Upper lobe of right lung (tissue), 1 donor: ENCODE measurements at regions not wholly inside any gene's neighbourhood (a gene's known extent, or its start where the extent isn't known, plus 50 kb on each side); places are given as distances from the start of the nearest gene placed in this dataset.

Experiments used
- ATAC-seq: fragments of 200-7000 bp; cut with Tn5 transposase; one replicate; pipeline ENCODE4 v1.9.1; 2020; ENCODE audit warnings: mild to moderate bottlenecking, moderate library complexity
- DNase-seq: peaks from one replicate; pipeline ENCODE4 v3.0.0-alpha.2; 2020
- H3K27ac ChIP-seq: fragments of 200-600 bp; one replicate; pipeline ENCODE4 v1.8.0; 2022
- H3K27me3 ChIP-seq: fragments of 200-600 bp; one replicate; pipeline ENCODE4 v1.8.0; 2022; ENCODE audit warnings: mild to moderate bottlenecking
- H3K36me3 ChIP-seq: fragments of 200-600 bp; one replicate; pipeline ENCODE4 v1.8.0; 2022
- H3K4me1 ChIP-seq: fragments of 200-600 bp; one replicate; pipeline ENCODE4 v1.8.0; 2022
- H3K4me3 ChIP-seq: fragments of 200-600 bp; one replicate; pipeline ENCODE4 v1.8.0; 2022; ENCODE audit warnings: mild to moderate bottlenecking
- H3K9me3 ChIP-seq: fragments of 200-600 bp; one replicate; pipeline ENCODE4 v1.8.0; 2022
- CTCF ChIP-seq: fragments of 200-600 bp; IDR thresholded peaks from one replicate; pipeline ENCODE4 v1.8.0; 2022; ENCODE audit warnings: antibody characterized with exemption
- intact Hi-C: fragments of 100-400 bp; cut with DNase I; formaldehyde crosslinking; loops from one replicate; pipeline ENCODE4 v1.11.0; 2022
- donor health status: DM: no; HTN: yes; CAD: no; lungs with severe emphysema.

- Histone ChIP-seq H3K9me3 (no peaks in the 10 kb centered on the region), H3K4me3 (no peak overlapping the region), H3K27me3 (no peaks in the 10 kb centered on the region), H3K27ac (peak overlapping the region; percentile 34), H3K4me1 (no peaks in the 10 kb centered on the region), H3K36me3 (no peaks in the 10 kb centered on the region)
- DNase-seq (no peak), ATAC-seq (no peak)
- intact Hi-C loops, result no loop called here
- TF ChIP-seq CTCF, result no peak
Observed at GRCh38 chr11:92413757-92414513, 189.3 kb downstream of the FAT3 start.

GRCh38 chr11:92416971-92417725 lies 192.5 kb downstream of the FAT3 start:
- no peak for ATAC-seq
- TF ChIP-seq CTCF, result no peak
- intact Hi-C loops, result no loop called here

GRCh38 chr11:92423115-92424034 lies 198.8 kb downstream of the FAT3 start:
- ATAC-seq, result no peak

More at GRCh38 chr11:92416971-92417725, 192.5 kb downstream of the FAT3 start:
- Histone ChIP-seq H3K27ac (no peak overlapping the region), H3K9me3 (no peaks in the 10 kb centered on the region), H3K4me1 (no peaks in the 10 kb centered on the region), H3K36me3 (no peaks in the 10 kb centered on the region), H3K27me3 (no peaks in the 10 kb centered on the region), H3K4me3 (no peak overlapping the region)
- no peak for DNase-seq

GRCh38 chr11:92424281-92424680 lies 199.7 kb downstream of the FAT3 start:
- H3K36me3 ChIP-seq, result no peaks in the 10 kb centered on the region
- H3K9me3 ChIP-seq, result no peaks in the 10 kb centered on the region
- DNase-seq (no peak), ATAC-seq (no peak)
- intact Hi-C loops, result no loop called here
- no peak for TF ChIP-seq CTCF
- H3K4me3 ChIP-seq, result no peak overlapping the region
- H3K4me1 ChIP-seq, result no peaks in the 10 kb centered on the region
- no peak overlapping the region for H3K27ac ChIP-seq
- H3K27me3 ChIP-seq, result no peaks in the 10 kb centered on the region

More at GRCh38 chr11:92423115-92424034, 198.8 kb downstream of the FAT3 start:
- no peak overlapping the region for H3K27ac ChIP-seq
- TF ChIP-seq CTCF, result no peak
- no peaks in the 10 kb centered on the region for H3K36me3 ChIP-seq
- H3K4me3 ChIP-seq, result no peak overlapping the region
- intact Hi-C loops, result no loop called here
- H3K9me3 ChIP-seq, result no peaks in the 10 kb centered on the region
- DNase-seq, result no peak
- H3K27me3 ChIP-seq, result no peaks in the 10 kb centered on the region
- H3K4me1 ChIP-seq, result no peaks in the 10 kb centered on the region

GRCh38 chr11:92425127-92425526 lies 200.5 kb downstream of the FAT3 start:
- H3K9me3 ChIP-seq, result no peaks in the 10 kb centered on the region
- no peak for ATAC-seq
- TF ChIP-seq CTCF, result no peak
- no peak overlapping the region for H3K4me3 ChIP-seq
- intact Hi-C loops, result no loop called here
- no peak overlapping the region for H3K27ac ChIP-seq
- no peak for DNase-seq
- H3K36me3 ChIP-seq, result no peaks in the 10 kb centered on the region
- H3K27me3 ChIP-seq, result no peaks in the 10 kb centered on the region
- no peaks in the 10 kb centered on the region for H3K4me1 ChIP-seq
